Trophoblast cell (in vitro differentiated cells and primary cell): ENCODE measurements at regions not wholly inside any gene's neighbourhood (a gene's known extent, or its start where the extent isn't known, plus 50 kb on each side); places are given as distances from the start of the nearest gene placed in this dataset.
"Not testable (repeated sequence)": the region's sequence is repeated elsewhere in the genome, so short reads cannot be mapped to it uniquely, and the experiment has no call there.

Experiments
- DNase-seq, 2 donors: peaks; one replicate each; pipeline ENCODE4 v3.0.0-alpha.2; 2016
- H2AFZ ChIP-seq: 2 replicates; pipeline ENCODE4 v1.6.1; 2013; ENCODE audit warnings: low read length, moderate library complexity, mild to moderate bottlenecking; ENCODE audit not compliant: insufficient read depth, poor library complexity
- H2AK5ac ChIP-seq: 2 replicates; pipeline ENCODE4 v1.6.1; 2013; ENCODE audit warnings: mild to moderate bottlenecking, low read length
- H2BK120ac ChIP-seq: 2 replicates; pipeline ENCODE4 v1.6.1; 2013; ENCODE audit warnings: low read length, mild to moderate bottlenecking, moderate library complexity; ENCODE audit not compliant: insufficient read depth, poor library complexity
- H2BK12ac ChIP-seq: 2 replicates; pipeline ENCODE4 v1.6.1; 2013; ENCODE audit warnings: mild to moderate bottlenecking, low read length, moderate library complexity
- H2BK5ac ChIP-seq: 2 replicates; pipeline ENCODE4 v1.6.1; 2013; ENCODE audit warnings: low read length, low read depth, moderate library complexity, mild to moderate bottlenecking; ENCODE audit not compliant: poor library complexity
- H3K14ac ChIP-seq: 2 replicates; pipeline ENCODE4 v1.6.1; 2013; ENCODE audit warnings: mild to moderate bottlenecking, low read length
- H3K18ac ChIP-seq: 2 replicates; pipeline ENCODE4 v1.6.1; 2013; ENCODE audit warnings: mild to moderate bottlenecking, low read length
- H3K23ac ChIP-seq: 2 replicates; pipeline ENCODE4 v1.6.1; 2013; ENCODE audit warnings: low read length
- H3K27ac ChIP-seq: 2 replicates; pipeline ENCODE4 v1.5.1; 2013; ENCODE audit warnings: low read depth, mild to moderate bottlenecking, inconsistent platforms, low read length, moderate library complexity
- H3K27me3 ChIP-seq: 2 replicates; pipeline ENCODE4 v1.6.1; 2013; ENCODE audit warnings: inconsistent platforms, mild to moderate bottlenecking, low read length, moderate library complexity; ENCODE audit not compliant: insufficient read depth
- H3K36me3 ChIP-seq, 2 experiments: 1 replicate in 1 of 2; 2 replicates in 1 of 2; pipeline ENCODE4 v1.6.1; 2013; ENCODE audit warnings: low read length in 2 of 2, mild to moderate bottlenecking in 2 of 2, moderate library complexity in 1 of 2; ENCODE audit not compliant: insufficient read depth in 2 of 2, control insufficient read depth in 1 of 2
- H3K4ac ChIP-seq: 2 replicates; pipeline ENCODE4 v1.6.1; 2013; ENCODE audit warnings: low read depth, mild to moderate bottlenecking, low read length, moderate library complexity
- H3K4me1 ChIP-seq, 2 experiments: 1 replicate in 1 of 2; 2 replicates in 1 of 2; pipeline ENCODE4 v1.6.1; 2013; ENCODE audit warnings: low read length in 2 of 2, mild to moderate bottlenecking in 2 of 2, moderate library complexity in 1 of 2; ENCODE audit not compliant: insufficient read depth in 2 of 2, control insufficient read depth in 1 of 2
- H3K4me2 ChIP-seq: 2 replicates; pipeline ENCODE4 v1.6.1; 2013; ENCODE audit warnings: inconsistent platforms, mild to moderate bottlenecking, low read length, moderate library complexity
- H3K4me3 ChIP-seq: 2 replicates; pipeline ENCODE4 v1.5.1; 2013; ENCODE audit warnings: mild to moderate bottlenecking, low read depth, low read length, inconsistent platforms
- H3K79me1 ChIP-seq: one replicate; pipeline ENCODE4 v1.6.1; 2013; ENCODE audit warnings: low read length
- H3K79me2 ChIP-seq: 2 replicates; pipeline ENCODE4 v1.6.1; 2013; ENCODE audit warnings: low read length, mild to moderate bottlenecking; ENCODE audit not compliant: control insufficient read depth, insufficient read depth, poor library complexity
- H3K9ac ChIP-seq: 2 replicates; pipeline ENCODE4 v1.6.1; 2013; ENCODE audit warnings: mild to moderate bottlenecking, low read length
- H3K9me3 ChIP-seq: 2 replicates; pipeline ENCODE4 v1.6.1; 2013; ENCODE audit warnings: low read depth, mild to moderate bottlenecking, control low read depth, inconsistent platforms, low read length; ENCODE audit not compliant: insufficient read depth
- H4K12ac ChIP-seq: 2 replicates; pipeline ENCODE4 v1.6.1; 2013; ENCODE audit warnings: low read depth, mild to moderate bottlenecking, low read length, moderate library complexity
- H4K8ac ChIP-seq: 2 replicates; pipeline ENCODE4 v1.6.1; 2013; ENCODE audit warnings: low read depth, mild to moderate bottlenecking, low read length, moderate library complexity
- H4K91ac ChIP-seq: one replicate; pipeline ENCODE4 v1.6.1; 2013; ENCODE audit warnings: low read depth, mild to moderate bottlenecking, low read length, moderate library complexity
- WGBS: extraction: QIAGEN DNeasy Blood & Tissue Kit; methylation state at CpG from one replicate; pipeline ENCODE4 v1.1.7; 2013; ENCODE audit warnings: missing lambda C conversion rate; ENCODE audit not compliant: insufficient read length, insufficient coverage; ENCODE audit errors: extremely low coverage; 5-methylcytosine and 5-hydroxymethylcytosine counted together

DNA sequence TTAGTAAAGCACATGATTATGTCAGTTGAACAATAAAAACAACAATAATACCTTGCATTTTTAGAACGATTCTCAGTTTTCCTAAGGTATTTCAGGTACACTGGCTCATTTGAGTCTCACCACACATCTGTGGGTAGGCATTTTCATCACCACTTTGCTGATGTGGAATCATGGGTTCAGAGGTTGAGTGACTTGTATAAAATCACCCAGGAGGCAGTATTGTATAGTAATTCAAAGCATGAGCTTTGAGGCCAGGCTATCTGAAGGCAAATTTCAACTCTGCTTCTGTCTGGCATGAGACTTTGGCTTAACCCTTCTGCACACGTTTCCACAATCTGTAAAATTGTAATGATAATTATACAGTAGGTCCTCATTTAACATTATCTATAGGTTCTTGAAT is 183.9 kb upstream of the CMC1 start:
- no CpG with 5 or more reads among the region's 2 CpGs for WGBS
- Histone ChIP-seq H3K9me3 (no peaks in the 10 kb centered on the region), H3K23ac (no peak overlapping the region), H3K27ac (no peak overlapping the region), H4K91ac (no peak overlapping the region), H3K4me3 (no peak overlapping the region), H3K18ac (no peak overlapping the region), H3K79me2 (no peaks in the 10 kb centered on the region), H3K4ac (no peak overlapping the region), H3K27me3 (no peaks in the 10 kb centered on the region), H4K8ac (no peak overlapping the region), H3K4me1 (no peaks in the 10 kb centered on the region), H2BK12ac (no peak overlapping the region), H3K36me3 (no peaks in the 10 kb centered on the region), H2BK120ac (no peak overlapping the region), H3K9ac (no peak overlapping the region), H4K12ac (no peak overlapping the region), H2AFZ (no peak overlapping the region), H2AK5ac (no peak overlapping the region), H2BK5ac (no peak overlapping the region), H3K4me2 (no peak overlapping the region), H3K14ac (no peak overlapping the region), H3K79me1 (no peaks in the 10 kb centered on the region)
- no peak for DNase-seq

DNA sequence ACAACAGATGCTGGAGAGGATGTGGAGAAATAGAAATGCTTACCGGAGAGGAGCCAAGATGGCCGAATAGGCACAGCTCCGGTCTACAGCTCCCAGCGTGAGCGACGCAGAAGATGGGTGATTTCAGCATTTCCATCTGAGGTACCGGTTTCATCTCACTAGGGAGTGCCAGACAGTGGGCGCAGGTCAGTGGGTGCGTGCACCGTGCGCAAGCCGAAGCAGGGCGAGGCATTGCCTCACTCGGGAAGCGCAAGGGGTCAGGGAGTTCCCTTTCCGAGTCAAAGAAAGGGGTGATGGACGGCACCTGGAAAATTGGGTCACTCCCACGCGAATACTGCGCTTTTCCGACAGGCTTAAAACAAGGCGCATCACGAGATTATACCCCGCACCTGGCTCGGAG is 182.2 kb upstream of the CMC1 start:
- not testable (repeated sequence) for H3K4ac ChIP-seq, H3K79me1 ChIP-seq, H3K23ac ChIP-seq, H3K9ac ChIP-seq, H3K4me3 ChIP-seq, H4K91ac ChIP-seq, H3K14ac ChIP-seq, DNase-seq, H3K4me1 ChIP-seq, H3K18ac ChIP-seq, H2BK5ac ChIP-seq, H3K4me2 ChIP-seq, H3K27ac ChIP-seq, H2AK5ac ChIP-seq, H2BK120ac ChIP-seq, H4K12ac ChIP-seq, H4K8ac ChIP-seq, H2AFZ ChIP-seq, H3K27me3 ChIP-seq, H3K36me3 ChIP-seq, H3K9me3 ChIP-seq, H3K79me2 ChIP-seq, H2BK12ac ChIP-seq
- no CpG with 5 or more reads among the region's 25 CpGs for WGBS

DNA sequence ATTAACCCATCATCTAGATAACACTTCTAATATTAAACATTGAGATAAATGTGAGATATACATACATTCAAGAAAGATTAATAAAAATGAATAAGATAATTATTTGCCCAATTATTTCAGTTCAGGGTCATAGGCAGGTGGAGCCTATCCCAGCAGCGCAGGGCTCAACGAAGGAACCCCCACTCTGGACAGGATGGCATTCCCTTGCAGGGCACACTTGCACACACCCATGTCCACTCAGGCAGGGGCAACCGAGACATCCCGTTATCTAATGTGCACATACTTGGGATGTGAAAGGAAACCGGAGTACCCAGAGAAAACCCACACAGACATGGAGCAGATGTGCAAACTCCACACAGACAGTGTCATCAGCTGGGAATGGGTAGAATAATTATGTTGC is 175.4 kb upstream of the CMC1 start:
- Histone ChIP-seq H3K79me1 (no peaks in the 10 kb centered on the region), H4K8ac (no peak overlapping the region), H4K12ac (no peak overlapping the region), H3K36me3 (no peaks in the 10 kb centered on the region), H3K27me3 (no peaks in the 10 kb centered on the region), H3K18ac (no peak overlapping the region), H3K14ac (no peak overlapping the region), H3K4me3 (no peak overlapping the region), H3K4me2 (no peak overlapping the region), H2BK5ac (no peak overlapping the region), H2BK12ac (no peak overlapping the region), H3K79me2 (no peaks in the 10 kb centered on the region), H2AFZ (no peak overlapping the region), H3K4ac (no peak overlapping the region), H3K9me3 (peaks cover 2% of the 10 kb centered on the region), H3K9ac (no peak overlapping the region), H3K23ac (no peak overlapping the region), H2BK120ac (no peak overlapping the region), H3K4me1 (no peaks in the 10 kb centered on the region), H3K27ac (no peak overlapping the region), H4K91ac (no peak overlapping the region), H2AK5ac (no peak overlapping the region)
- WGBS, result no CpG with 5 or more reads among the region's 5 CpGs
- no peak for DNase-seq

DNA sequence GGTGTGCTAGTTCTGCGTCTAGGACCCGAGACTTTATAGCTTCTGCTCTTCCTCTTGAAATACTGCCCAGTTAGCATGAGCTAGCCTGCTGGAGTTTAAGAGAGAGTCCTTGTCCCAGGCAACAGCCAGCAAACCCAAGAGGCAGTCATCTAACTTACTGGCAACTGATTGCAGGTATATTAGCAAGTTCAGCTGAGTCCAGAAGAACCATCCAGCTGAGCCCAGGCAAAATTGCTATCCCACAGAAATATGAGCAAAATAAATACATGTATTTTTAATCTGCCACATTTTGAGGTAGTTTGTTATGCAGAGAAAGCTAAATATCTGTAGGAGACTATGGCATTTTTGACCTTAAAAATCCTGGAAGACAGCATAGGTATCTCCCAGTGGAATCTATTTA is 174.4 kb upstream of the CMC1 start:
- no peaks in the 10 kb centered on the region for H3K36me3 ChIP-seq
- H4K8ac ChIP-seq, result no peak overlapping the region
- H3K79me2 ChIP-seq, result no peaks in the 10 kb centered on the region
- no peak for DNase-seq
- no peak overlapping the region for H3K9ac ChIP-seq
- H2BK5ac ChIP-seq, result no peak overlapping the region
- no peak overlapping the region for H3K18ac ChIP-seq
- H3K4me1 ChIP-seq, result no peaks in the 10 kb centered on the region
- H3K79me1 ChIP-seq, result no peaks in the 10 kb centered on the region
- no peak overlapping the region for H3K23ac ChIP-seq
- H2BK12ac ChIP-seq, result no peak overlapping the region
- peaks cover 2% of the 10 kb centered on the region for H3K9me3 ChIP-seq
- H2BK120ac ChIP-seq, result no peak overlapping the region
- no CpG with 5 or more reads among the region's 2 CpGs for WGBS
- no peak overlapping the region for H2AK5ac ChIP-seq
- H3K4me2 ChIP-seq, result no peak overlapping the region
- no peak overlapping the region for H3K27ac ChIP-seq
- no peak overlapping the region for H2AFZ ChIP-seq
- no peak overlapping the region for H3K4me3 ChIP-seq
- H3K4ac ChIP-seq, result no peak overlapping the region
- H3K27me3 ChIP-seq, result no peaks in the 10 kb centered on the region
- H4K91ac ChIP-seq, result no peak overlapping the region
- no peak overlapping the region for H4K12ac ChIP-seq
- H3K14ac ChIP-seq, result no peak overlapping the region
